Skeletal muscle satellite cell (primary cell): ENCODE measurements at regions not wholly inside any gene's neighbourhood (a gene's known extent, or its start where the extent isn't known, plus 50 kb on each side); places are given as distances from the start of the nearest gene placed in this dataset.

Experiments used
- H3K27me3 ChIP-seq: 2 replicates; pipeline ENCODE4 v1.7.0; 2013; ENCODE audit warnings: low read length; ENCODE audit not compliant: control insufficient read depth, insufficient read depth
- H3K36me3 ChIP-seq: 2 replicates; pipeline ENCODE4 v1.7.0; 2013; ENCODE audit warnings: mild to moderate bottlenecking, control low read depth, low read length; ENCODE audit not compliant: insufficient read depth
- H3K4me1 ChIP-seq: 2 replicates; pipeline ENCODE4 v1.7.0; 2013; ENCODE audit warnings: low read length; ENCODE audit not compliant: control insufficient read depth, insufficient read depth
- H3K4me2 ChIP-seq: 2 replicates; pipeline ENCODE4 v1.7.0; 2013; ENCODE audit warnings: mild to moderate bottlenecking, low read length
- H3K4me3 ChIP-seq: 2 replicates; pipeline ENCODE4 v1.7.0; 2013; ENCODE audit warnings: low read length
- H3K9ac ChIP-seq: 2 replicates; pipeline ENCODE4 v1.7.0; 2013; ENCODE audit warnings: mild to moderate bottlenecking, low read depth, low read length, moderate library complexity
- H3K9me3 ChIP-seq: replicated peaks from 2 replicates; pipeline ENCODE4 v1.7.0; 2013; ENCODE audit warnings: mild to moderate bottlenecking, control low read depth, low read length

DNA sequence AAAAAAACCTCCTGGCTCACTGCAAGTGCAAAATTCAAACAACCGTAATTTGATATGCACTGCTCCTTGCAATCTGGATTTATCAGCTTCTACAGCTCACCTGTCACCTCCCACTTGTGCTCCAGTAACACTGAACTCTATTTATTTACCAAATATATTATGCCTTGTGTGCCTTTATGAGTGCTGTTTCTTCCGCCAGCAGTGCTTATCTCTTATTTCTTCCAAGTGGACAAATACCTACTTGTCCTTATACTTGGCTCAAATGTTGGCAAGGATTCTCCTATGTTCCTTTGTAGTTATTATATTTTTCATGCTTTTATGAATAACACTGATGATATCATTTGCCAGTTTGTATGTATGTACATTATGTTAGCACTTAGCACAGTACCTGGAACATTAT is 145.7 kb upstream of the ARRDC3 start:
- Histone ChIP-seq H3K36me3 (no peaks in the 10 kb centered on the region), H3K9ac (no peak overlapping the region), H3K27me3 (no peaks in the 10 kb centered on the region), H3K4me3 (no peak overlapping the region), H3K4me1 (no peaks in the 10 kb centered on the region), H3K9me3 (no peaks in the 10 kb centered on the region), H3K4me2 (no peak overlapping the region)

DNA sequence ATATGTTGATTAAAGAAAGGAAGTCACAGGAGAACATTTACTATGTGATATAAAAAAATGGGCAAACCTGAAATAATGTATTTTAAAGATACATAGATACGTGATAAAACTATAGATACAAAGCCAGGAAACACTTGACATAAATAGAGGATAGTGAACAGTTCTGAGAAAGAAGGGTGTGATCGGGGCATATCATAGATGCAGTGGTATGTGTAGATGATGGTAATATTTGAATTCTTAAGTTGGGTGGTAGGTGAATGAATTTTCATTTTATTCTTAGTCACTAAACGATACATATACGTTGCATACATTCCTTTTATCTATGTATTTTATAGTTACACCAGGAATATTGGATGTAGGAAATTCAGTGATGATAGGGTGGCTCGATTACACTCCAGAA is 138.7 kb upstream of the ARRDC3 start:
- Histone ChIP-seq H3K36me3 (no peaks in the 10 kb centered on the region), H3K9ac (no peak overlapping the region), H3K27me3 (no peaks in the 10 kb centered on the region), H3K4me1 (no peaks in the 10 kb centered on the region), H3K4me2 (no peak overlapping the region), H3K4me3 (no peak overlapping the region), H3K9me3 (no peaks in the 10 kb centered on the region)

DNA sequence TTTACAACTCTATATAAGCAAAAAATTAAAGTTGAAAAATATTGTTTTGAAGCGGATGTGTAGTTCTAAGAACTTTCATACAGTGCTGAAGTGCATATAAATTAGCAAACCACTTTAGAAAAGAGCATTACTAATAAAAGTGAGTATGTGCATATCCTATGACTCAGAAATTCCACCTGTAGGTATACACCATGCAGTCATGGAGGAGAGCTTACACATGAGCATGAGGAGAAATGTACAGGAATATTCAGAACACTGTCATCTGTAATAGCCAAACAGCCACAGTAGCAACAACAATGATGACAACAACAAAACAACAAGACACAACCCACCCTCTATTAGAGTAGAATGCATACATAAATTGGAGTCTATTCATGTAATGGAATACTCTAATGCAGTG is 138.2 kb upstream of the ARRDC3 start:
- Histone ChIP-seq H3K4me1 (no peaks in the 10 kb centered on the region), H3K4me3 (no peak overlapping the region), H3K27me3 (no peaks in the 10 kb centered on the region), H3K9ac (no peak overlapping the region), H3K9me3 (no peaks in the 10 kb centered on the region), H3K4me2 (no peak overlapping the region), H3K36me3 (no peaks in the 10 kb centered on the region)

DNA sequence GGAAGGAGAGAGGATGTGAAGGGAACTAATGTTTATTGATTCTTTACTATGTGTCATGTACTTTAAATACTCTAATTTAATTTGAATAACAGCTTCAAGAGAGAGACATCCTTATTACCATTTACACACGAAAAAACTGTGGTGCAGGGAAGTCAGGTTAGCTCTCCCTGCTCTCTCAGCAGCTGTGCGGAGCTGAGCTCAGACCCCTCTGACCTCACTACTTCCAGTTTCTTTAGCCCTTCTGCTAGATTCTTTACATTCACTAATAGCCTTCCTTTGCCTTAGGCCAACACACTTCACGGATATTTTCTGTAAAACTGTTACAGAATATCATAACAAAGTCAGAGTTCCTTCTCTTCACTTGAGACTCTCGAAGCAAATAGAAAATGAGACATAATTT is 131.3 kb upstream of the ARRDC3 start:
- Histone ChIP-seq H3K4me1 (no peaks in the 10 kb centered on the region), H3K4me2 (no peak overlapping the region), H3K4me3 (no peak overlapping the region)

GRCh38 chr5:91503321-91503720 is 120.2 kb upstream of the ARRDC3 start:
- Histone ChIP-seq H3K9ac (no peak overlapping the region), H3K4me2 (no peak overlapping the region), H3K4me1 (no peaks in the 10 kb centered on the region), H3K9me3 (no peaks in the 10 kb centered on the region), H3K27me3 (peaks cover 7% of the 10 kb centered on the region), H3K4me3 (no peak overlapping the region), H3K36me3 (no peaks in the 10 kb centered on the region)

More for the DNA sequence above, 131.3 kb upstream of the ARRDC3 start:
- Histone ChIP-seq H3K9ac (no peak overlapping the region), H3K27me3 (no peaks in the 10 kb centered on the region), H3K36me3 (no peaks in the 10 kb centered on the region), H3K9me3 (no peaks in the 10 kb centered on the region)

DNA sequence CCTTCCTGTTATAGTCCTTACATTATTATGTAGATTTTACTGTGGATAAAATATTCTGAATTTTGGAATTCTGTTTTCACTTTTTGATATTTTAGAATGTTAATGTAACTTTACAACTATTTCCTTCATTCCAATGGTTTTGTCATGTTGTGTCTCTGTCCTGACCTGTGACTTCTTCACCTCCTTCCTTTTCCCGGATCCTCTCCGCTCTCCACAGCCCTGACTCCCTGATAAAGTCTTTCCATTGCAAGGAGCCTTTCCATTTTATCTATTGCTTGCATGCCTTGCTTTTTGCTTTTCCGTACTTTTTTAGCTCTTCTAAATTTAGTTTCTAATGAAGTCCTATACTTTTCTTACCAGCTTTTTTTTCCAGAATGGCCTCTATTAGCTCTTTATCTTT is 117.6 kb upstream of the ARRDC3 start:
- Histone ChIP-seq H3K4me2 (no peak overlapping the region), H3K27me3 (peaks cover 7% of the 10 kb centered on the region), H3K4me1 (no peaks in the 10 kb centered on the region), H3K9ac (no peak overlapping the region), H3K4me3 (no peak overlapping the region), H3K36me3 (no peaks in the 10 kb centered on the region), H3K9me3 (no peaks in the 10 kb centered on the region)

DNA sequence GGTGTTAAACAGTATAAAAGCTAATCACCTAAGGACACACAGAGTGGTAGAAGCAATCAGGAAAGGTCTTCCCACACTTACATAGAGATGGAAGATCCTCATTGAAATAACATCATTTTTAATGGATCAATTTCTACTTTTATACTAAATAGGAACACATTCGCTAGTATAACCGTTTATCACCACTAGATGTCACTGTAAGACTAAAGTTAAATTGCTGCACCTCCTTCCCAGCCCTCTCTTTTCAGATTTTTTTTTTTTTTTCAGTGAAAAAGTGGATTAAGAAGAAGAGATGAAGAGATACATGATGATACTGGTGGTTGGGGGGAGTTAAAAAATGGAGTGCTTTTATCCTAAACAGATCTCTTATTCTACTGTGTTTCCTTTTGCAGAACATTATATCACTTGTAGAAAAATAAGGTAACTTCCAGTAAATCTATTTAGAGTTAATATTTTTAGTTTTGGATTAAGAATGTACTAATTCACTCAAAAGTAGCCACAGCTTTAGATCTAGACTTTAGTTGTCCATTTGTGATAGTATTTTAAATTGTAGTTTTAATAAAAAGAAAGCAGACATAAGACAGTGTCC is 116.9 kb upstream of the ARRDC3 start:
- Histone ChIP-seq H3K36me3 (no peaks in the 10 kb centered on the region), H3K4me2 (no peak overlapping the region), H3K27me3 (peaks cover 7% of the 10 kb centered on the region), H3K9me3 (no peaks in the 10 kb centered on the region), H3K4me3 (no peak overlapping the region), H3K4me1 (no peaks in the 10 kb centered on the region), H3K9ac (no peak overlapping the region)

GRCh38 chr5:91495699-91496098 is 112.6 kb upstream of the ARRDC3 start:
- Histone ChIP-seq H3K36me3 (no peaks in the 10 kb centered on the region), H3K4me3 (no peak overlapping the region), H3K9ac (no peak overlapping the region), H3K27me3 (peaks cover 7% of the 10 kb centered on the region), H3K9me3 (no peaks in the 10 kb centered on the region), H3K4me1 (no peaks in the 10 kb centered on the region), H3K4me2 (no peak overlapping the region)

- Histone ChIP-seq H3K4me2 (no peak overlapping the region), H3K36me3 (no peaks in the 10 kb centered on the region), H3K27me3 (peaks cover 7% of the 10 kb centered on the region), H3K4me3 (no peak overlapping the region), H3K9me3 (no peaks in the 10 kb centered on the region), H3K4me1 (no peaks in the 10 kb centered on the region), H3K9ac (no peak overlapping the region)
These were observed 111.4 kb upstream of the ARRDC3 start for GRCh38 chr5:91494447-91494996.

- Histone ChIP-seq H3K36me3 (no peaks in the 10 kb centered on the region), H3K4me1 (no peaks in the 10 kb centered on the region), H3K4me2 (no peak overlapping the region), H3K9ac (no peak overlapping the region), H3K4me3 (no peak overlapping the region), H3K9me3 (no peaks in the 10 kb centered on the region), H3K27me3 (no peaks in the 10 kb centered on the region)
These were observed 110.0 kb upstream of the ARRDC3 start for GRCh38 chr5:91493086-91493485.

- H3K4me2 ChIP-seq, result no peak overlapping the region
- no peaks in the 10 kb centered on the region for H3K9me3 ChIP-seq
- H3K27me3 ChIP-seq, result no peaks in the 10 kb centered on the region
- H3K4me1 ChIP-seq, result no peaks in the 10 kb centered on the region
- H3K4me3 ChIP-seq, result no peak overlapping the region
- no peaks in the 10 kb centered on the region for H3K36me3 ChIP-seq
- H3K9ac ChIP-seq, result no peak overlapping the region
These were observed 108.1 kb upstream of the ARRDC3 start for GRCh38 chr5:91491229-91491628.

DNA sequence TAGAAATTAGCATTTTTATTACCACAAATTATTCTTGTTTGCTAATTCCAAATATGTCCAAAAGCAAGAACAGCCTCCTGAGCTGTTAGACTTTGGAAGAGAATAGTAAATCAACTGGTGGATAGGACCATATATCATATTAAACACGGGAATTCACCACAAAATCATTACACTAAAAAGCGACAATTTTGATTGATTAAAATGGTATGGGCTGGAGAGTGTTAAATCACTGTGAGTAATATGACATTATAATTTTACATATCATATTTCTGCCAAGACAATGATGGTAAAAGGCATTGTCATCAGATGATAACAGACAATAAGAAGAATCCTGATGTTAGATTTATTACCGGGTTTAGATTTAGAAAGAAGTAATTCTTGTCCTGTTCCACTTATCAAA is 107.2 kb upstream of the ARRDC3 start:
- no peaks in the 10 kb centered on the region for H3K36me3 ChIP-seq
- H3K9ac ChIP-seq, result no peak overlapping the region
- H3K4me1 ChIP-seq, result no peaks in the 10 kb centered on the region
- H3K4me2 ChIP-seq, result no peak overlapping the region
- no peaks in the 10 kb centered on the region for H3K27me3 ChIP-seq
- no peak overlapping the region for H3K4me3 ChIP-seq
- H3K9me3 ChIP-seq, result no peaks in the 10 kb centered on the region
